NCI-H774 (cell line): ENCODE measurements at regions not wholly inside any gene's neighbourhood (a gene's known extent, or its start where the extent isn't known, plus 50 kb on each side); places are given as distances from the start of the nearest gene placed in this dataset.
"Not testable (repeated sequence)": the region's sequence is repeated elsewhere in the genome, so short reads cannot be mapped to it uniquely, and the experiment has no call there.

Source experiments
- DNase-seq: peaks from one replicate; lab custom pipeline; 2025; lab: John Stamatoyannopoulos, UW

DNA sequence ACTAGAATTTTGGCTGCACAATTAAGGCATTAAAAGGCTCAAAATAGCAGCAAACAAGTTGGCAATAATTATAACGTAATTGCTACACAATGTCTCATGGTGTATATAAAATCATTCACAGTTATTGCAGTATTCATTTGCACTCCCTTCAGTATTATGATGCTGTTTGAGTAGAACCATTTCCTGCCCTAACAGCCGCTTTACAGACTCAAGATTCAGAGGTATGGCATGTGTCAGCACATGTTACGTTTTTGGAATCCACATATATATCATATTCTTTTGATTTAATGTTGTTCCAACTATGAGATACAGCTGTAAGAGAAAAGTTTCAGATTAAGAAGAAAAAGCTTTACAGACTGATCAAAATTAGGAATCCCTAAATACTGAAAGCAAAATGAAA lies 56.3 kb upstream of the NCKAP5 start:
- DNase-seq, result no peak

DNA sequence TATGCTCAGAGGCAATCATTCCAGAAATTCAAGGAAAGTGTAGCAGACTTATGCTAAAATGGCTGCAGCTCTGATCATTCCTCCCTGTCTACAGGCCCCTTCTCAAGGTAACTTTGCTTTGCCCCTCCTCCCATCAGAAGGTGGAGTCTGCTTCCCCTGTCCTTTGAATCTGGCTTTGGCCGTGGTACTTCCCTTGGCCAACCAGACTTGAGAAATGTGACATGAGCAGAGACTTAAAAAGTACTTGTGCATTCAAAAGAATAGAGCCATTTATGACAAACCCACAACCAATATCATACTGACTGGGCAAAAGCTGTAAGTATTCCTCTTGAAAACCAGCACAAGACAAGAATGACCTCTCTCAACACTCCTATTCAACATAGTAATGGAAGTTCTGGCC lies 59.5 kb upstream of the NCKAP5 start:
- DNase-seq, result no peak

DNA sequence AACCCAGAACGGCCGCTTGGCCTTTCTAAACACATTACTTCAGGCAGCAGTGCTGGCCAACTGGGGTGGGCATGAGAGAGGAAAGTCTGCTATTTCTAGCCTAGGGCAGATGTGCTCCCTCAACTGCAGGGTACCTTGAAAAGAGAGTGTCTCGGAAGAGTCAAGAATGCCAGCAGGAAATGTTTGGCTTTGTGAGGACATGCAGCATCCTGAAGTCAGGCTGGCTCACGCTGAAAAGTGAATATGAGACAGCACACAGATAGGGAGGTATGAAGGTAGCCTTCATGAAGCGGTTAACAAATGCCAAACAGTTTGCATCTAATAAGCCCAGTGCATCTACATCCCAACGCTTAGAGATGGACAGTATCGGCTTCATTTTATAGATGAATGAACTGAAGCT lies 65.0 kb upstream of the NCKAP5 start:
- no peak for DNase-seq

DNA sequence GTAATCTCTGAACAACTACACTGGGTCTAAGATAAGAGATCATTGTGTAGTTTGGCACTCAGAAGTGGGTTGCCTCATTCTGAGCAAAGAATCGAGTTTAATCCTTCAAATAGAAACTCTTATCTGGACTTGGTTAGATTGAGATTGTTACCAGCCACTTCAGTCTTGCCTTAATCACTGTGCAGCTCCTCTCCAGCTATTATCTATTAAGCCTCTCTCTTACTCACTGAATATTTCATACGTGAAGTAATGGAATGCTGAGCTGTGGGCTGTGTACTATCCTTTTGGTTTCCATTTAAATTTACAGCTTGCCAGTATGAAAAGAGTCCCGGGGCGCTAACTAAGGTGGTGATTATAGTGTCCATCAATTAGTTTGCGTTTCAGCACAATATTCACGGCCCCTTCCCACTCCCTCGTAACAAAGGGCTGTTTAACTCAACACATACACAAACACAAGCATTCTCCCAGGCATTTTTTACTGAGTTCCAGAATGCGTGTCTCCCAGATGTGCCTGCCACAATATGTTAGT lies 65.7 kb upstream of the NCKAP5 start:
- DNase-seq, result no peak

DNA sequence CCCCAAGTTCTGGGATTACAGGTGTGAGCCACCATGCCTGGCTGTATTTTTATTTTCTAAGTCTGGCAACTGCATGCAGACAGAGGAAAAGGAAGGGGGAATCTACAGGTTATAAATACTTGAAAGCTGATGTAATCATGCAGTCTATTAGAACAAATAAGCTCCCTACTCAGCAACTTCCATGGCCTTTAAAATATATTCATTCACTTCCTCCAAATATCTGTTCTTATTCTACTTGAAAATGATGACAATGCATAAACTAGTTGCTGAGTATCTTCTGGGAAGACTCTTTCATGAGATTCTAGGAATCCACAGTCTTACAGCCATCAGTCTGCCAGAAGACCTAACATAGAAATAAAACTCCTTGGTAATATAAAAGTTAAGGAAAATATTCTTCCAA lies 66.9 kb upstream of the NCKAP5 start:
- no peak for DNase-seq

DNA sequence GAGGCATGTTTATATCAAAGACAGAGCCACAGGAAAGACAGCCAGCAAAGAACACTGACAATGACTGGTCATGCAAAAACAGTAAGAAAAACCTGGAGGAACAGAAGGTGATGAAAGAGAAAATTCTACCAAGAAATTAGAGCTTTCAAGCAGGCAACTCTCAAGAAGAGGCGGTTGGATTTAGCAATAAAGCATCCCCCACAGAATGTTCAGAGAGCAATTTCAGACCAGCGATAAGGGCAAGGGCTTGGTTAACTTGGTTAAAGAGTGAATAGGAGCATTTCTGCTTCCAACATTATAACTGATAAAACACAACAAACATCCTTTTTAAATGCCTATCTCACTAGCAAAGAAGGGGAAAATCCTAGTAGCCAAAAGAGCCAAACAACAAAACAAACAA lies 68.0 kb upstream of the NCKAP5 start:
- DNase-seq, result no peak

DNA sequence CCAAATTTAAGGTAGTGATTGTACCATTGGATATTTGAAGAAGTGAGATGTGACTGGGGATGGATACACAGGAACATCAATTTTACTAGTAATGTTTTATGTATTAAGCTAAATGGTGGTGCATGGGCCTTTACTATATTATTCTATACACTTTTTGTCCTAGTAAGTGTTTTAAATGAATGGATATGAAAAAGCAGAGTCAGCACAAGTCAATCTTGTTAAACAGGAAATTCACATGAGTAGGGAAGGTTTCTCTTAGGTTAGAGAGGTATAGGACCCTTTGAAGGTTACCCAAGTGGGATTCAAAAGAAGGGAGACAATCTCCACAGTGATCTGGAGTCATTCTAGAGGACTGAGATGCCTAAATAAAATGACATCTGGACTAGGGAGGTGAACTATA lies 71.8 kb upstream of the NCKAP5 start:
- DNase-seq, result no peak

DNA sequence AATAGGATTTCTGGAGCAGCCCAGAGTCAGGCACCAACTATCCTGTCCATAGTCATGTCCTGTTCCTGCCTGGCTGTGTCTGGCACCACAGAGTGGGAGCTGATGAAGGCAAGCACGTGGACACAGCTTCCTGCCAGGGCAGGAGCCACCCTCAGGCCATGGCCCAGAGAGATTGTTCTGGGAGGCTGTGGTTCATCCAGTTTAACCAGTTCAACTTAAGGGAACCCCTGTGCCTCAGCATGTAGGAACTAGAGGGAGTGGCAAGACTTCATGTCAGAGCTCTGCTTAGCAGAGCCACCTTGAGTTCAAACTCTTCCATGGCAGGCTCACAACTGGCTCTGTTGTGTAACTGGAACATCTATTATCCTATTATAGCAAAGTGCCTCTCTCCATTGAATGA lies 73.2 kb upstream of the NCKAP5 start:
- DNase-seq, result no peak

DNA sequence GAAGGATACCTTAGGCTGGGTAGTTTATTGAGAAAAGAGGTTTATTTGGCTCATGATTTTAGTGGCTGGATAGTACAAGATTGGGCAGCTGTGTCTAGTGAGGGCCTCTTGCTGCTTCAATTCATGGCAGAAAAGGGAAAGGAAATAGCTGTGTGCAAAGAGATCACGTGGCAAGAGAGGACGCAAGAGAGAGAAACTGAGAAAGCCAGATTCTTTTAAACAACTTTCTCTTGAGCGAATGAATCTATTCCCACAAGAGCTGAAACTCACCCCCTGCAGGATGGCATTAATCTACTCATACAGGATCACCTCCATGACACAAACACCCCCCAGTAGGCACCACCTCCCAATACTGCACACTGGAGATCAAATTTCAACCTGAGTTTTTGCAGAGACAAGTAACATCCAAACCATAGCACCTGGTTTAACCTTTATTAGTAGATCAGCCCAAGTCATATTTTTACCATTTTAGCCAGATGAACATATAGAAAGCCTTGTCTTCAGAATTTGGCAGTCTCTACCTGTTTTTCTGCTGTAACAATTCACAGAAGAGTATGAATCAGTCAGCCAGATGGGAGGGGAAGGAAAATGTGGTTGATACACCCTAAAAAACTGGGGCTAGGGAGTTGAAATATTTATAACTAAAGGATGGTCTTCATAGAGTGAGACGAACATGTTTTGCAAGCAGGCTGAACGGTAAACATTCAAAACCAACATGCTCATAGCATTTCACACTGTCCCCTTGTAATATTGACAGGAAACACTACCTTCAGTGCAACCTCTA lies 73.9 kb upstream of the NCKAP5 start:
- no peak for DNase-seq

DNA sequence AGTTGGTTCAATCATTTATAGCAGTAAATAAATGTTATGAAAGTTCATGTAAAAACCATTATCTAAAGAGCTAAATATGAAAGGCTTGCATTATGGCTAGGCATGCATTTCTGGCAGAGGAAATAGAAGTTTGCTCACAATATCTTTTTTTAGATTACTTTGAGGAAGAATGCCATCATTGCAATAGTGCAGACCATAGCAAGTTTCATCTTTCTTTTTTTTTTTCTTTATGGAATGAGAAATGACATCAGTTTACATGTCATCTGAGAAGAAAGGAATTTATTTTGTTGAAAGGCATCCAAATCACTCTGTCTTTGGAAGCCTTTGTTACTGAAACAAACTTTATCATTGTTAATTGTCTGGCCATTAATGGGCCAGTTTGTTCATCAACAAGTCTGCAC lies 74.5 kb upstream of the NCKAP5 start:
- DNase-seq, result no peak

DNA sequence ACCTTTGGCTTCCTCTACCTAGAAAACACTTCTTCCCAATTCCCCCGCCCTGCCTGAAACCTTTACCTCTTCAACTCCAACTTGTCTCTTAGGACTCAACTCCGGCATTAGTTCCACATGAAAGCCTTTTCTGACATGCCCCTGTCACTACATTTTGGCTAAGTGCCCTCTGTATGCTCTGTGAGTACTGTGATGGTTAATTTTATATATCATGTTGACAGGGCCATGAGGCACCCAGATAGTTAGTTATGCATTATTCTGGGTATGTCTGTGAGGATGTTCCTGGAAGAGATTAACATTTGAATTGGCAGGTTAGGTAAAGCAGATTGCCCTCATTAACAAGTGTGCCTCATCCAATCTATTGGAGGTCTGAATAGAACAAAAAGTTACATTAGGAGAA lies 75.6 kb upstream of the NCKAP5 start:
- DNase-seq, result no peak

DNA sequence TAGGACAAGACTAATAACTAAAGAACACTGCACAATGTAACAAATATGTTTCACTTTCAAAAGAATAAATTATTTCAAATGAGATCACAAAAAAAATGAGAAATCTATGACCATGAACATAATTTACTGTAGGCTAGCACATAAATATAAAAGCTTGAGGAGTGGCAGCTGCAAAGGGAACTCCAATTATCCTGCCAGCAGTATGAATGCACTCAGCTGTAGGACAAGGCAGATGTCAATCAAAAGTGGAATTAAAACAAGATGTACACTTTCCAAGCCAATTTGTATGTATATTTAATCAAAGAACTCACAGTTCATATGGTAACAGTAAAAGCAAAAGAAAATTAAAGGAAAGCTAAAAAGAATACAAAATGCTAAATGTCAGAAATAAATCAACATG lies 76.6 kb upstream of the NCKAP5 start:
- DNase-seq, result no peak

DNA sequence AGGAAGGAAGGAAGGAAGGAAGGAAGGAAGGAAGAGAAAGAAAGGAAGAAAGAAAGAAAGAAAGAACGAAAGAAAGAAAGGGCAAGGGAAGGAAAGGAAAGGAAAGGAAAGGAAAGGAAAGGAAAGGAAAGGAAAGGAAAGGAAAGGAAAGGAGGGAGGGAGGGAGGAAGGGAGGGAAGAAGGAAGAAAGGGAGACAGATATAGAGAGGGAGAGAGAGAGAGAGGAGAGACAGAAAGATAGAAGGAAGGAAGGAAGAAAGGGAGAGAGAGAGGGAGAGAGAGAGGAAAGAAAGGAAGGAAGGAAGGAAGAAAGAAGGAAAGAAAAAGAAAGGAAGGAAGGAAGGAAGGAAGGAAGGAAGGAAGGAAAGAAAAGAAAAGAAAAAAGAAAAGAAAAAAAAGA lies 79.1 kb upstream of the NCKAP5 start:
- not testable (repeated sequence) for DNase-seq

DNA sequence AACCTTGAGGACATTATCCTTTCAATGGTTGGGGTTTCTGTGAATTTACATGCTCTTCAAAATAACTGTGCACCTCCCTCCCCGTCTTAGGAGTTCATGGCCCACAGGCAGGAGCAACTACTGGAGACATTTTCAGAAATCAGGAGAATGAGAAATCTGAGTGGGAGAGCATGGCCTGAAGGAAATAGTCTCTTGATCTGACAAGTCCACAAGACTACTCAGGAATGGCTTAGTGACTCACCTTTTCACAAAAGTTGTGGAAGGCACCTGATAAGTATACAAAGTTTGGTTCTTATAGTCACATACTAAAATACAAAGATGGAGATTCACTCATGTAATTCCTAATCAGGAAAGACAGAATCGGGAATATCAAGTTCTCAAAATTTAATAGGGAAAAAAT lies 83.6 kb upstream of the NCKAP5 start:
- DNase-seq, result no peak

DNA sequence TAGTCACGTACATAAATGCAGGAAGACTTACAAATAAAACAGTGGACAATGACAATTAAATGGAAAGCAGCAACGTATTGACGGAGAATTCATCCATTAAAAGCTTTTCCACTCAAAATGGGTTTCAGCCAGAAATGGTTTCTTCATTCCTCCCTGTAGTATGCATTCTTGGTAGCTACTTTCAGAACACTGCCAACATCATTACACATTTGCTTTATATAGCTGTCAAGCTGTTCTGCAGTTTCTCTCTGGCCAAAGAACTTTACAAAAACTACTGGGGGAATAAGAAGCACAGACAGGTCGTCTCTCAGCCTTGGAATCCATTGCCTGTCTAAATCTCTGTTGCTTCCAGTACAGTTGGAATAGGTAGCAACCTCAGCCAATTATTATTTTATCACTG lies 84.1 kb upstream of the NCKAP5 start:
- no peak for DNase-seq

DNA sequence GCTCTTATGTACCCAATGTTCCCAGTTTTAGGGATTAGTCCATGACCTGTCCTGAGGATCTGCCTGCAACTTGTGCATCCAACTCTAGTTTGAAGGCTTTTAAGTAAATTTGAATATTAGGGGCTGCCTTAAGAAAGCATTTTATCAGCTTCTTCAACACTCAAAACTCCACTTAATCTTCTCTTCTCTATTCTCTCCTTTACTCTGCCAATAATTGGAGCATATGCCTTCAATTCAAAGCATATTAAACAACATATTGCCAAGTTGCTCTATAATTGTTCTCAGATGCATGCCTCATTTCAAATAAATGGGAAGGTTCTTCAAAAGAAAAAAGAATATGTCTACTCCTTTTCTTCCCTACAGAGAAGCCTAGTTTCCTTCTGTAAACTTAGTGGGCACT lies 84.8 kb upstream of the NCKAP5 start:
- DNase-seq, result no peak

DNA sequence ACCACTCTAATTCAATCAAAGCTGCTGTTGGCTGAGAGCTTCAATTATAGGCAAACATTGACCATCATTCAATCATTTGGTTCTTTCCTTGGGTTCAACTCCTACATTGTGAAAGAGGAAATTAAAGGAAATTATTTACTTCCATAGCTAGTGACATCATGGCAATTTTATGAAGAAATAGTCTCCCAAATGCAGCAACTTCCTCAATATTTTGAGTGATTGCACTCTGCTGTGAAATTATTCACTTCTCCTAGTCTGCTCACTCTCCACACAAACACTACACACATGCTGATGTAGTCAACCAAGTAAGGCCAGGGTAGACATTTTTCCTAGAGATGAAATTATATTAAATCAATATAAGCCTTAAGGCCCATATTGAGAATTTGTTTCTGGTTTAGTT lies 86.7 kb upstream of the NCKAP5 start:
- no peak for DNase-seq

DNA sequence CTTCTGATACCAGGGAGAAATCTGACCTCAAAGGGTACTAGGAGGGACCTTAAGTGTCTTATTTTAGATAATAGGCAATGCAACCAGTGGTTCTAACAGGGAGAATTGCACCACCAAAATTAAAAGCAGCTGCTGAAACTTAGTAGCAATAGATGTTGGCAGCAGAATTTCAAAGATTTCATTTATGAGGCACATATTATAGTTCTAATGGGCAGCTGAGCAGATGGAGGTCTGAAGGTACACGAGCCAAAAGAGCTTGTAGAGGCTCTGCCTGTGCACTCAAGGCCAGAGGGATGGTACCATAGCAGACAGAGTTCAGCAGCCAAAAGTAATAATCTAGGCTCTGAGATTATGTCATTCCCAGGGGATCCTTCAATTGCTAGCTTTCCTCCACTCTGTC lies 87.3 kb upstream of the NCKAP5 start:
- no peak for DNase-seq

DNA sequence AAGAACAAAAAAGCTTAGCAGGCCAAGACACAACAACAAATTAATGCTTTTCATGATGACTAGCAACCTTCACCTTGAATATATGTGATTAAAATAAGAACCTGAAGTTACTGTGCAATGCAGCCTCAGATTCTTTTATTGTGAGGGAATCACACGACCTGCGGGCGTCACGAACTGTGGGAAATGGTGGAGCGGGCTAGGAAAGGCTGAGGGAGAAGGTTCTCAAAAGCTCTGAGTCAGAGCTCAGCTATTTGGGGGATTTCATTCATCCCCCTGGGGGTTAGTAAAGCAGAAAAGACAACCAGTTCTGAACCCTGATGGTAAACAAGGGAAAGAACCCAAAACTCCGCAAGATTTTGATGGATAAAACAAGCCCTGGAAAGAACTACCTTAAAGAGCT lies 89.3 kb upstream of the NCKAP5 start:
- DNase-seq, result no peak

DNA sequence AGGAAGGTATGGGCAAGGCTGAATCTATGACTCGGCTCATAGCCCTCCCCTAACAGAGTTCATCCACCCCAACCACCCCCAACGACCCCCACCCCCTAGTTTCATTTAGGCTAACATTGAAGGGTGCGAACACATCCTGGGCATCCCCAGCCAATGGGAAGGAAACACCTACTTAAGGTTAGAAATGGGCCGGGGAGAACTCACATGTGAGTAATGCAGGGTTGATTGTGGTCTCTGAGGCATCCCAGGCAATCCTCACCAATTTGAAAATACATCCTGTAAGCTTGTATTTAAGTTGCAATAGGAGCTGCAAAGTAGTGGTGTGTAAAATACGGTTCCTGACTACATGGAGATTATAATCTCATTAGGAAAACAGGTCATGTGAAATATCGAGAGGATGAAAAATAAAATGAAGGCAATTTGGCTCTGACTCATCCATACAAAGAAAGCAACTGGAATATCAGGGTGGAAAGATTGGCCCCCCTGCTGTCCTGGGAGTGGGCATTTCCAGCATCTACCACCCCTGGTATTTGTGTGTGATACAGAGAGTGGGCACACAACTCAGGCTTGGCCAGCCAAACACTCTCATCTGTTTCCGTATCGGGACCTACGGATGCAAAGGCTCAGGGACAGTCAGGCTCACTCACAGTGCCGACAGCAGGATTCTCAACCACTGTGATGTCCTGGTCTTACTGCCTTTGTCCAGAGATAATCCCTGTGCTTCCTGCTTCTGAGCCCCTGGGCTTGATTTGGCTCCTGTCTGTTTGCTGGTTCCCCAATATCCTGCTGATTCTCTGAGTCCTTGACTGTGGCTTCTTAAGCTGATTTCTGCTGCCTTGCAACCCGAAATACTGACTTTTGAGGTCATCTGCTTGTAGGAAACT lies 90.0 kb upstream of the NCKAP5 start:
- DNase-seq, result no peak

DNA sequence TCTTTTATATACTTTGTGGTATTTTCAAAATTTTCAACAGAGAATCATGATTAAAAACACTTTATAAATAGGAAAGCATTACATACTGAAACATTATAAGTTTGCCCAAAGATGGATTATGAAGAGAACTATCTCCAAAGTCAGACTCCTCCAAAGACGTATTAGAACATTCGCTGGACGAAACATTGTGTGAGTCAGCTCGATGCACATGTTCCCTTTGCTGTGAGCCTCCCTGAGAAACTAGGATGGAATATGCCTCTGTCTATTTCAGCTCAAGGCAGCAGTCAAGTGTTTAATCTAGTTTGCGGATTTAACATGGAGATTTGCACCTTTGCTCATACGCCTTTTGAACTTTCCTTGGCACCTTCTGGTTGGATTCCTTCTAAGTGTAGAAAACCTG lies 92.2 kb upstream of the NCKAP5 start:
- no peak for DNase-seq

DNA sequence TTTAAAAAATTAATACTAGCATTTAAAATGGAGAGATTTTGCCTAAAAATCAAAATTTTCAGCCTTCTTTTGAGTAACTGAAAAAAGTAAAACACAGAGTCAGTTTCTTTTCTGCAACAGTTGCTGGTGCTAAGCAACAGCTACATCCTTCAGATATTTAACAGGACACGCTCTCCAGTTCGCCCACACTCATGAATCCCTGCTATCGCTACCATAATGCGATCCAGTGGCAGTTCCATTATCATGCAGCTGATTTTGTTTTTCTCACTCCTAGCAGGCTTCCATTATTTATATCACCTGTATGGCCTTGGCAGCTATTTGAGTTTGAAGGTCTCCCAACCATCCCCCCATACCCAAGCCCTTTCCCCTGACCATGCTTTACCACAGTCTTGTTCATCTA lies 93.1 kb upstream of the NCKAP5 start:
- DNase-seq, result no peak

DNA sequence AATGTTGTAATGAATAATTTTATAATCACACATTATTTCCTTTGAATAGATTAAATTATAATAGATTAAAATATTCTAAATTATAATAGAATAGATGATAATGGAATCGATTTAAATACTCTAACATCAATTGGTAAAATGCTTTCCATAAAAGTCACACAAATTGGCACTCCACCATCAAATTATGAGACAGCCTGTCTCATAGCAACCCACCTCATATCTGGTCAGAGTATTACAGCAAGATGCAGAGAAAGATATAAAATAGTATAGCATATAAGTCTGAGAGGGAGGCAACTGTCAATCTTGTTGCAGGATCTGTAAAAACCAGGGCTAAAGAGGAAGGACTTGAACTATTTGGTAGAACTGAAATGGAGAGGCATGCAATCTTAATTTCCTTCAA lies 98.4 kb upstream of the NCKAP5 start:
- no peak for DNase-seq
